ENCODE measurements at regions not wholly inside any gene's neighbourhood (a gene's known extent, or its start where the extent isn't known, plus 50 kb on each side); places are given as distances from the start of the nearest gene placed in this dataset.

GRCh38 chr3:193884652-193885051 is 251.3 kb upstream of the HES1 start:
- H3K36me3 ChIP-seq (ENCODE audit: control insufficient read depth in 4 of 4, insufficient read depth in 3 of 4, low read depth in 1 of 4, low read length in 3 of 4): no peaks in the 10 kb centered on the region
- no peaks in the 10 kb centered on the region for H3K27me3 ChIP-seq (ENCODE audit: control insufficient read depth in 4 of 4, insufficient read depth in 4 of 4, low read length in 3 of 4)
- H3K27ac ChIP-seq (ENCODE audit: low read depth in 1 of 2, low read length in 2 of 2): no peak overlapping the region
- H3K4me3 ChIP-seq (ENCODE audit: low read depth in 1 of 3, low read length in 3 of 3): no peak overlapping the region
- 91% methylated on average over 4 of the region's 4 CpGs for WGBS
- TF ChIP-seq SP1 (IDR thresholded peaks at IDR 0.05): no peak
- TF ChIP-seq TAF1 (conservative IDR thresholded peaks at IDR 0.05): no peak
- no peak for TF ChIP-seq NR2F2 (IDR thresholded peaks at IDR 0.05)
- no peak for TF ChIP-seq HNF4A (conservative IDR thresholded peaks at IDR 0.05)
- no peak for TF ChIP-seq ZBTB33 (IDR thresholded peaks at IDR 0.05)
- no peak for TF ChIP-seq CTCF (IDR thresholded peaks at IDR 0.05; ENCODE audit: low read depth, low read length, missing input control)
- no peak for TF ChIP-seq MAX (IDR thresholded peaks at IDR 0.05)
- no peak for TF ChIP-seq JUND (IDR thresholded peaks at IDR 0.05)
- TF ChIP-seq ATF3 (IDR thresholded peaks at IDR 0.05): no peak
- TF ChIP-seq EGR1 (IDR thresholded peaks at IDR 0.05; ENCODE audit: low read depth in 2 of 2): no peak
- TF ChIP-seq RAD21 (IDR thresholded peaks at IDR 0.05): no peak
- TF ChIP-seq FOXA1 (IDR thresholded peaks at IDR 0.05): no peak
- no peak for TF ChIP-seq RXRA (IDR thresholded peaks at IDR 0.05)
- H3K4me1 ChIP-seq (ENCODE audit: control insufficient read depth in 4 of 4, insufficient read depth in 4 of 4, low read length in 3 of 4): no peaks in the 10 kb centered on the region
- H3K9ac ChIP-seq (ENCODE audit: low read depth in 1 of 2, low read length in 2 of 2): no peak overlapping the region
- no peak for DNase-seq (ENCODE audit: low spot score)
- H3K9me3 ChIP-seq (ENCODE audit: control insufficient read depth in 4 of 4, low read length in 3 of 4): no peaks in the 10 kb centered on the region

GRCh38 chr3:193885832-193886231 is 250.1 kb upstream of the HES1 start:
- TF ChIP-seq SP1 (IDR thresholded peaks at IDR 0.05) (no peak), REST (IDR thresholded peaks at IDR 0.05) (no peak), MAX (IDR thresholded peaks at IDR 0.05) (no peak), CTCF (IDR thresholded peaks at IDR 0.05; ENCODE audit: low read depth, low read length, missing input control) (no peak), FOXA1 (IDR thresholded peaks at IDR 0.05) (no peak), ATF3 (IDR thresholded peaks at IDR 0.05) (no peak), HNF4G (IDR thresholded peaks at IDR 0.05) (no peak), HNF4A (conservative IDR thresholded peaks at IDR 0.05) (no peak)
- Histone ChIP-seq H3K27ac (ENCODE audit: low read depth in 1 of 2, low read length in 2 of 2) (no peak overlapping the region), H3K9ac (ENCODE audit: low read depth in 1 of 2, low read length in 2 of 2) (no peak overlapping the region), H3K4me3 (ENCODE audit: low read depth in 1 of 3, low read length in 3 of 3) (no peak overlapping the region), H3K36me3 (ENCODE audit: control insufficient read depth in 4 of 4, insufficient read depth in 3 of 4, low read depth in 1 of 4, low read length in 3 of 4) (no peaks in the 10 kb centered on the region), H3K27me3 (ENCODE audit: control insufficient read depth in 4 of 4, insufficient read depth in 4 of 4, low read length in 3 of 4) (no peaks in the 10 kb centered on the region), H3K9me3 (ENCODE audit: control insufficient read depth in 4 of 4, low read length in 3 of 4) (no peaks in the 10 kb centered on the region), H3K4me1 (ENCODE audit: control insufficient read depth in 4 of 4, insufficient read depth in 4 of 4, low read length in 3 of 4) (no peaks in the 10 kb centered on the region)
- DNase-seq (ENCODE audit: low spot score): no peak
- 86% methylated on average over 6 of the region's 6 CpGs for WGBS

Measured in liver (tissue), 8 donors.